ENCODE measurements at regions not wholly inside any gene's neighbourhood (a gene's known extent, or its start where the extent isn't known, plus 50 kb on each side); places are given as distances from the start of the nearest gene placed in this dataset.

DNA sequence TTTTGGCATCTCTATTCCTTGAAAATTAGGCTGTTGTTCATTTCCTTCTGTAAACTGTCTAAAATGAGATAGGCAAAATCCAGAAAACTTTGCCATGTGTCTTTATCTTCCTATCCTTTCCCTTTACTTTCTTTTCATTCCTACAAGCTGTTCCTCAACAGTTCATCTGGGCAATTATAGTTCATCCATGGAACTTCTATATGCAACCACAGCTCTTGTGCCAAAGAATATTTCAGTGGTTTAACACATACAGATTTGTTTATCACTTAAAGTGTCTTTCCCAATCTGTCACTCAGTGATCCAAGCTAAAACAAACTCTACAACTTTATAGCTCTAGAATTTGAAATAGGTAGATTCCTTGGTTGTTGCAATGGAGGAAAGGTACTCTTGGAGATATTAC, 230.3 kb upstream of the EPHA6 start:
- no peak for TF ChIP-seq EZH2 (IDR thresholded peaks at IDR 0.05; ENCODE audit: borderline replicate concordance, insufficient read depth, low read depth, low read length, poor library complexity, severe bottlenecking)
- TF ChIP-seq, protein P1, sequence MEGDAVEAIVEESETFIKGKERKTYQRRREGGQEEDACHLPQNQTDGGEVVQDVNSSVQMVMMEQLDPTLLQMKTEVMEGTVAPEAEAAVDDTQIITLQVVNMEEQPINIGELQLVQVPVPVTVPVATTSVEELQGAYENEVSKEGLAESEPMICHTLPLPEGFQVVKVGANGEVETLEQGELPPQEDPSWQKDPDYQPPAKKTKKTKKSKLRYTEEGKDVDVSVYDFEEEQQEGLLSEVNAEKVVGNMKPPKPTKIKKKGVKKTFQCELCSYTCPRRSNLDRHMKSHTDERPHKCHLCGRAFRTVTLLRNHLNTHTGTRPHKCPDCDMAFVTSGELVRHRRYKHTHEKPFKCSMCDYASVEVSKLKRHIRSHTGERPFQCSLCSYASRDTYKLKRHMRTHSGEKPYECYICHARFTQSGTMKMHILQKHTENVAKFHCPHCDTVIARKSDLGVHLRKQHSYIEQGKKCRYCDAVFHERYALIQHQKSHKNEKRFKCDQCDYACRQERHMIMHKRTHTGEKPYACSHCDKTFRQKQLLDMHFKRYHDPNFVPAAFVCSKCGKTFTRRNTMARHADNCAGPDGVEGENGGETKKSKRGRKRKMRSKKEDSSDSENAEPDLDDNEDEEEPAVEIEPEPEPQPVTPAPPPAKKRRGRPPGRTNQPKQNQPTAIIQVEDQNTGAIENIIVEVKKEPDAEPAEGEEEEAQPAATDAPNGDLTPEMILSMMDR (IDR thresholded peaks at IDR 0.05) = no peak

Data from B cell (primary cell).